ENCODE measurements at regions not wholly inside any gene's neighbourhood (a gene's known extent, or its start where the extent isn't known, plus 50 kb on each side); places are given as distances from the start of the nearest gene placed in this dataset.

DNA sequence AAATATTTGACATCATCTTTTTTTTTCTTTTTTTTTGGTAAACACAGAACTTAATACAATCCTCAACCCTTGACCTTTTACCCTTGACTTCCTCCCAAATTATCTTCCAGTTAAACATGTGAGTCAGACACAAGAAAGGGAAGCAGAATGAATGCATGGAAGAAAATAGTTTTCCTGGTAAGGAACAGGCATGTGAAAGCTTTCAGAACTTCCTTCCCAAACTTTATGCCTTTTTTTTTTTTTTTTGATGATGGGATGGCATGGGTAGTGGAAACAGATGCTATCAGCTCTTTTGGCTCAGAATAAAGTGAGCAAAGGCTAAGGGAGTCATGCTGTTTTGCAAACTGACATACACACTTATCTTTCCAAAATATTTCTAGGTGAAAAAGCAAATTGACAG, 1079.1 kb downstream of the TTLL7 start:
- TF ChIP-seq, protein P1, sequence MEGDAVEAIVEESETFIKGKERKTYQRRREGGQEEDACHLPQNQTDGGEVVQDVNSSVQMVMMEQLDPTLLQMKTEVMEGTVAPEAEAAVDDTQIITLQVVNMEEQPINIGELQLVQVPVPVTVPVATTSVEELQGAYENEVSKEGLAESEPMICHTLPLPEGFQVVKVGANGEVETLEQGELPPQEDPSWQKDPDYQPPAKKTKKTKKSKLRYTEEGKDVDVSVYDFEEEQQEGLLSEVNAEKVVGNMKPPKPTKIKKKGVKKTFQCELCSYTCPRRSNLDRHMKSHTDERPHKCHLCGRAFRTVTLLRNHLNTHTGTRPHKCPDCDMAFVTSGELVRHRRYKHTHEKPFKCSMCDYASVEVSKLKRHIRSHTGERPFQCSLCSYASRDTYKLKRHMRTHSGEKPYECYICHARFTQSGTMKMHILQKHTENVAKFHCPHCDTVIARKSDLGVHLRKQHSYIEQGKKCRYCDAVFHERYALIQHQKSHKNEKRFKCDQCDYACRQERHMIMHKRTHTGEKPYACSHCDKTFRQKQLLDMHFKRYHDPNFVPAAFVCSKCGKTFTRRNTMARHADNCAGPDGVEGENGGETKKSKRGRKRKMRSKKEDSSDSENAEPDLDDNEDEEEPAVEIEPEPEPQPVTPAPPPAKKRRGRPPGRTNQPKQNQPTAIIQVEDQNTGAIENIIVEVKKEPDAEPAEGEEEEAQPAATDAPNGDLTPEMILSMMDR (IDR thresholded peaks at IDR 0.05): no peak
- no peaks in the 10 kb centered on the region for H3K79me2 ChIP-seq
- H3K9me3 ChIP-seq (ENCODE audit: control insufficient read depth, low read length): no peaks in the 10 kb centered on the region
- no peak overlapping the region for H3K4me3 ChIP-seq (ENCODE audit: low read depth, low read length)
- peaks cover 7% of the 10 kb centered on the region for H3K4me1 ChIP-seq
- H3K27ac ChIP-seq: peak overlapping the region; percentile 16
- no peak overlapping the region for H2AFZ ChIP-seq
- H3K9ac ChIP-seq: no peak overlapping the region
- peak overlapping the region; percentile 20 for H3K4me2 ChIP-seq (ENCODE audit: low read length)
- H3K36me3 ChIP-seq (ENCODE audit: control insufficient read depth, insufficient read depth, low read length): no peaks in the 10 kb centered on the region
- H3K27me3 ChIP-seq (ENCODE audit: control insufficient read depth, insufficient read depth, low read length): no peaks in the 10 kb centered on the region

DNA sequence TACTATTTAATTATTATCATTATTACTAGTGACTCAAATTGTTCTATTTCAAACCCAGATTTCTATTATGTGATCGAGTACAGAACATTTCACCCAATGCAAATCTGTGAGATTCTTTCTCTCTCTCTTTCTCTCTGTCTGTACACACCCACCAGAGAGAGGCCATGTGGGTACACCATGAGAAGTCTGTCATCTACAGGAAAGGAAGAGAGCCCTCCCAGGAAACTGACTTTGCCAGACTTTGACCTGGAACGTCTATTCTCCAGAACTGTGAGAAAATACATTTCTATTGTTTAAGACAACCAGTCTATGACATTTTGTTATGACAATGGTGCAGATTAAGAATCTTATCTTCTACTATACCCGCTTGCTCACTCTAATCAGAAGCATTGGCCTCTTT, 1091.6 kb downstream of the TTLL7 start:
- no peaks in the 10 kb centered on the region for H3K79me2 ChIP-seq
- no peak overlapping the region for H2AFZ ChIP-seq
- H3K4me1 ChIP-seq: no peaks in the 10 kb centered on the region
- H3K9ac ChIP-seq: no peak overlapping the region
- H3K27me3 ChIP-seq (ENCODE audit: control insufficient read depth, insufficient read depth, low read length): no peaks in the 10 kb centered on the region
- H3K36me3 ChIP-seq (ENCODE audit: control insufficient read depth, insufficient read depth, low read length): no peaks in the 10 kb centered on the region
- H3K9me3 ChIP-seq (ENCODE audit: control insufficient read depth, low read length): no peaks in the 10 kb centered on the region
- H3K4me3 ChIP-seq (ENCODE audit: low read depth, low read length): no peak overlapping the region
- H3K4me2 ChIP-seq (ENCODE audit: low read length): no peak overlapping the region
- TF ChIP-seq, protein P1 (IDR thresholded peaks at IDR 0.05): no peak
- no peak overlapping the region for H3K27ac ChIP-seq

DNA sequence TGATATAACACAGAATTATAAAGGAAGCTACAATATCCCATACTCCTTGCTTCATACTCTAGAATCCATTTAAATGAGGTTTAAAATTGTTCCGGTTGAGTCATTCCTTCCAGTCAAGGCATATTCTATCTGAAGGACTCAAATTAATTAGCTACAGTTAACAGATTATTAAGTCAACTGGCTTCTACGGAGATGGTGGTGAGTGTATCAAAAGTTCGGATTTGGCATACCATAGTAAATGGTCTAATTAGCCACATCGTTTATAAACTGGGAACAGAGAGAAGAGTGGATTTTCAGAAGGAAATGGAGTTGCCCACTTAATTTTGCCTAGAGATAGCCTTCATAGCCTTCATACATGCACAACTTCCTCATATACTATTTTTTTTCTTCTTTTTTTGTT, 1095.3 kb downstream of the TTLL7 start:
- H3K9me3 ChIP-seq (ENCODE audit: control insufficient read depth, low read length): no peaks in the 10 kb centered on the region
- H3K9ac ChIP-seq: no peak overlapping the region
- H3K27me3 ChIP-seq (ENCODE audit: control insufficient read depth, insufficient read depth, low read length): no peaks in the 10 kb centered on the region
- no peak overlapping the region for H2AFZ ChIP-seq
- H3K36me3 ChIP-seq (ENCODE audit: control insufficient read depth, insufficient read depth, low read length): no peaks in the 10 kb centered on the region
- TF ChIP-seq, protein P1 (IDR thresholded peaks at IDR 0.05): no peak
- no peaks in the 10 kb centered on the region for H3K79me2 ChIP-seq
- H3K4me3 ChIP-seq (ENCODE audit: low read depth, low read length): no peak overlapping the region
- no peaks in the 10 kb centered on the region for H3K4me1 ChIP-seq
- no peak overlapping the region for H3K27ac ChIP-seq
- H3K4me2 ChIP-seq (ENCODE audit: low read length): no peak overlapping the region

DNA sequence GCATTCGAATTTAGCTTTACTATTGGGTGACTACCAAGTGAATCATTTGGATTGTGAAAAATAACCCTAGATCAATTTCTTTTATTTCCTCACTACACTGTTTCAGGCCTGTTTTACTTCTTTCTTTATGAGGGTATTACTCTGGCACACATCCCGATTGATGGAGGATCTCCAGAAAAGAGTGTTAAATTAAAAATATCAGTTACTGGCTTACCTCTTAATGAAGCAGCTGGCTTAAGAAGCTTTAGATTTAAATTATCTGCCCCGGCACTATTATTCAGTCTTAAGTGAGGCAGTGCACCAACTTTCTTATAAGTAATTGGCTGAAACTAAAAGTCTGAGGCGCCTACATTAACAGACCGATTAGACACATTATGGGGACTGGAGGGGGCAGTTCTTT, 1097.4 kb downstream of the TTLL7 start:
- H3K9me3 ChIP-seq (ENCODE audit: control insufficient read depth, low read length): no peaks in the 10 kb centered on the region
- TF ChIP-seq, protein P1 (IDR thresholded peaks at IDR 0.05): no peak
- no peaks in the 10 kb centered on the region for H3K4me1 ChIP-seq
- H3K79me2 ChIP-seq: no peaks in the 10 kb centered on the region
- no peak overlapping the region for H3K27ac ChIP-seq
- no peak overlapping the region for H3K4me2 ChIP-seq (ENCODE audit: low read length)
- H2AFZ ChIP-seq: no peak overlapping the region
- no peak overlapping the region for H3K4me3 ChIP-seq (ENCODE audit: low read depth, low read length)
- H3K36me3 ChIP-seq (ENCODE audit: control insufficient read depth, insufficient read depth, low read length): no peaks in the 10 kb centered on the region
- H3K27me3 ChIP-seq (ENCODE audit: control insufficient read depth, insufficient read depth, low read length): no peaks in the 10 kb centered on the region
- H3K9ac ChIP-seq: no peak overlapping the region

DNA sequence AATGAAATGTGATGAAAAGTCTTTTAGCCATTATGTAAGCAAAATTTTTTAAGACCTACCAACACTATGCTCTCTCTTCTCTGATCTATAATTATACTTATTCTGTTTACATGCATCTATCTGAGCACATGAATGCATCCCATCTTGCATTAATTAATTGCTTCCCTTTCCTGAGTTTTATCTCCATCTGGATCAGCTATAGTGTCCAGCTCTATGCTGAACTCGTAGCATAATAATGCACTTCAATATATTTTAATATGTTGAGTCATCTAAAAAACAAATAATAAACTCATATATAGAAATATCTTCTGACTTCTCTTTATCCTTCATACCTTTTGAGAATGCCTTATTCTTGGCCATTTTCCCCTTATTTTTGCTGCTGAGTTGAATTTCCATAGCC, 1097.8 kb downstream of the TTLL7 start:
- Histone ChIP-seq H3K4me3 (ENCODE audit: low read depth, low read length) (no peak overlapping the region), H3K36me3 (ENCODE audit: control insufficient read depth, insufficient read depth, low read length) (no peaks in the 10 kb centered on the region), H3K27ac (no peak overlapping the region), H2AFZ (no peak overlapping the region), H3K27me3 (ENCODE audit: control insufficient read depth, insufficient read depth, low read length) (no peaks in the 10 kb centered on the region), H3K79me2 (no peaks in the 10 kb centered on the region), H3K4me2 (ENCODE audit: low read length) (no peak overlapping the region), H3K9me3 (ENCODE audit: control insufficient read depth, low read length) (no peaks in the 10 kb centered on the region), H3K4me1 (no peaks in the 10 kb centered on the region), H3K9ac (no peak overlapping the region)
- TF ChIP-seq, protein P1 (IDR thresholded peaks at IDR 0.05): no peak

All from parathyroid adenoma (tissue), 2 donors.